Esophagus mucosa (tissue), 1 donor: ENCODE measurements at regions not wholly inside any gene's neighbourhood (a gene's known extent, or its start where the extent isn't known, plus 50 kb on each side); places are given as distances from the start of the nearest gene placed in this dataset.

Experiments
- ATAC-seq: fragments of 200-7000 bp; cut with Tn5 transposase; one replicate; pipeline ENCODE4 v1.9.1; 2020
- donor health status: DM: yes; HTN: yes; CAD: no.

- no peak for ATAC-seq
These were observed 91.5 kb upstream of the PPP2R3A start for GRCh38 chr3:135874035-135874434.

GRCh38 chr3:135878501-135878900 lies 87.0 kb upstream of the PPP2R3A start:
- no peak for ATAC-seq

DNA sequence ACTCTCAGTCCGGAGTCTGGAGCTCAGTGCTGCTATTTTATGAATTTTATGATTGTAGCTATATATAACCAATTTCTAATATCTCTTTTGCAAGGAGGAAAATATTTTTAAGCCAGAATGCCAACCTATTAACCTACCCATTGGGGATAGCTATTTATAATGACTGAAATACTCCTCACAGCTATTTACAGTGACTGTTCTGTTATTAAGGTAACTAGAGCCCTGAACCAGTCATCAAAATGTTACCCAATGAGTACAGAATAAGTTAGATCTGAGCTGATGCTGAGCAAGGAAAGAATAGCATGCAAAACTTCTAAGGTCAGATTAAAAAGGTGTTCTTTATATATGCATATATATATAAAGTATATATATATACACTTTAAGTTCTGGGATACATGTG lies 79.6 kb upstream of the PPP2R3A start:
- ATAC-seq = no peak

DNA sequence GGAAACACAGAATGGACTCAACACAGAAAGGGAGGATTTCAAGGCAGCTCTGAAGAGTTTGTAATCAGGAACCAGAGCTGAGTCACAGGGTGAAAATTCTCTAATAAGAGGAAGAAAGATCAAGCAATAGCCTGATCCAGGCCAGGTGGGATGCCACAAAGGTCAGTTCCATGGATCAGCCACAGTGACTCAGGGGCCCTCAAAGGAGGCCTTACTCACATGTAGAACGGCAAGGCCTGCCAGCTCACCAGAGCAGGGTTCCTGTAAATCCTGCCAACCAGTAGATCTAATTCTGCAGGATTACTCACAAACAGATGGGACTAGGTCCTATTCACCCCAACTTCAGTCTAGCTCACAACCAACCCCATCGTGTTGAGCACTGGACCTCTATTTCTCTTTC lies 78.3 kb upstream of the PPP2R3A start:
- peak; percentile 47 for ATAC-seq

DNA sequence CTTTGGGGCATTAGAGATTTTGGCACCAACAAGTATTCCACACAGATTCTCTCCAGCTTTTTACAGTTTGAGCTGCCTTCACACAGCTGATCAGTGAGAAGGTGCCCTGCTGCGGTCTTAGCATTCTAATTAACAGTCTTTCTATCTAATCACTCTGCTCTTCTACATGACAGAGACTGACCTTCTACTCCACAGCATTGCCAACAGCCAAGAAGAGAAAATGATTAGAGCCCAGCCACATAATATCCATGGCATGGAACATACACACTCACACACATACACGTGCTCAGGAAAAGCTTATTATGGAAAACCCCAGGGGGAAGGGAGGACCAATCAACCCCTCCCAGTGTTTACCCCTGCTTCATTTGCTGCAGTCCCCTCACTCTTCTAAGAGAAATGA lies 76.1 kb upstream of the PPP2R3A start:
- no peak for ATAC-seq

DNA sequence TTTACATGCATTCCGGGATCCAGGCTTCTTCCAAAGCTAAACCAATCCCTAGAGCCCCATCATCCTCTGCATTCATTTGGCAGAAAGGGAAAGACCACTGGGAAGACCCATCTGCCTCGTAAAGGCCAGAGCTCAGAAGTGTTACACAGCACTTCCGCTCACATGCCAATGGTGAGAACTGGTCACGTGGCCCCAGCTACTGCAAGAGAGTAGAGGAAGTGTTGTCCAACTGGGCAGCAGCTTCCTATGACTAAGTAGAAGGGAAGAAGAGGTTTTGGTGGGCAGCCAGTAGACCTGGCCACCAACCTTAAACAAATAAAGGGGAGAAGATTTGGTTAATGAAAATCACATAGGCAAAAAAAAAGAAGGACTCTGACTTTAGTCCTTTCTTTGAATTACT lies 74.4 kb upstream of the PPP2R3A start:
- ATAC-seq = no peak

GRCh38 chr3:135895106-135895733 lies 70.3 kb upstream of the PPP2R3A start:
- ATAC-seq = peak; percentile 85

DNA sequence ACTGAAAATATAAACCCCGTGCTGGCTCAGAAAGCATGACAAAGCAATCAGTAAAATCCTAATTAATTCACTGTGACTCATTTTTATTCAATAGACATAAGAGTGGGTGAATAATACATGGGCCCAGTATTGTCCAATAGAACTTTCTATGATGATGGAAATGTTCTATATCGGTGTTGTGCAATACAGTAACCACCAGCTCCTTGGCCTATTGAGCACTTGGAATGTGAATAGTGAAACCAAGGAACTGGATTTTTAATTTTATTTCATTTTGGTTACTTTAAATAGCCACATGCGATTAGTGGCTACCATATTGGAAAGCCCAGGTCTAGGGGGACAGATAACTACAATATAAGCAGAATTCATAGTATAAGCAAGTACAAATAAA lies 69.8 kb upstream of the PPP2R3A start:
- peak; percentile 91 for ATAC-seq

- no peak for ATAC-seq
These were observed 68.9 kb upstream of the PPP2R3A start for GRCh38 chr3:135896613-135897012.

DNA sequence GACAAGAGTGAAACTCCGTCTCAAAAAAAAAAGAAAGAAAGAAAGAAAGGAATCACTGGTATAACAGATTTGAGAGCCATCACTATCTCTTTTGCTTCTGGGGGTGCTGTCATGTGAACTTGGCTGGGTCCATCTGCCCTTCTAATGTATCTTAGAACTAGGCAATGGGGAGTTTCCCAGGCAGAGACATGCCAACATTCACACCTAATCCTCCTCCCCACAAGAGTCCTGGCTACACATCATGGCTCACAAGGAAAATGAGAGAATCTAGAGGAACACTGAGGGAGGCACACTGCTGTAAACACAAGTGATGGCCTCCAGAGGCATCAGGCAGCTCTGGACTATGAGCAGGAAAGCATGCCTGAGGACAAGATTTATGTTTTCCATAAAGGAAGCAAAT lies 67.8 kb upstream of the PPP2R3A start:
- ATAC-seq = no peak

DNA sequence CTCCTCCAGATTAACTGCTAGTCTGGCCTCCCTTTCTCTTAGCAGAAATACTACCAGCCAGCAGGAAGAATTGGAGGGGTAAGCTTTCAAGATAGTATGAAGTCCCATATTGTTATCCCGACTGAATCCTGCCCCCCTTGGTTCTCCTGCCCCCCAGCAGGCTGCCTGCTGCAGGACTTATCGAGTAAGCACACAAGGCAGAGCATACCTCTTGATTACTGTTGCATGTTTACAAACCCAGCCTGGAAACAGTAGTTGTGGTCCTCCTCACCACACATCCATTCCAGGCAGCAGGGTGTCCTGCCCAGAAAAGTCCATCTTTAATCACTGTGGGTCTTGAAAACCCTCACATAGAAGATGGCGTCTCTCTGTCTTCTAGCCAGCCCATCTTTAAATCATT lies 66.8 kb upstream of the PPP2R3A start:
- ATAC-seq = no peak

- no peak for ATAC-seq
These were observed 60.3 kb upstream of the PPP2R3A start for GRCh38 chr3:135905058-135905724.

DNA sequence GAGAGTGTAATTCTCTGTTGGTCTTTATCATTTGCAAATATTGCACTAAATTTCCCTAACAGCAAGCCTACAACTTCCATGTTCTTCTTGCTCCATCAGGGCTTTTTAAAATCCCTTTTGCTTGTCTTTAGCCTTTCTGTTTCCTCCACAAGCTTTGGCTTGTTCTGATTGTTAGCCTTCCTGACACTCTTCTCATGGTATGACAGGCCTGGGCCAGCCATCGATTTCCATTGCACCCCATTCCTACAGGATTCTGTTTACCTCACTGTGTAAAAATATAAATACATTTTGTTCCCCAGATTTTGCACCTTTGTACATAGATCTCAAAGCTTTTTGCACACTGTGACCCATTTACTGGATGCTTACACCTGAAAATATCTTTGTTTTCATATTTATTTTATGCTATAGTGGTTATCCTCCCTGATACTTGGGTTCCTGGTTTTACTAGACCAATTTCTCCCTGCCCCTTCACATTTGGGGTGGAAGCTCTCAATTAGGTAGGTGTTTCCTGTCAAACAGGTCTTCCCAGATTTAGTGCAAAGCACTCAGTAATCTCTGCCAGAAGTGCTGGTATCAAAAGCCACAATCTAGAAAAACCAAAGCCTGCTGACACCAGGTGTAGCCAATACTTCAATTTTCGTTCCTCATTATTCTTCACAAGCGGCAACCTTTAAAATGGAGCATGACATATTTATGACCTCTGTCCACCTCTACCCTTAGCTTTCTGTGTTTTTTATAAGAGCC lies 57.9 kb upstream of the PPP2R3A start:
- peak; percentile 70 for ATAC-seq

GRCh38 chr3:135908225-135908624 lies 57.3 kb upstream of the PPP2R3A start:
- peak; percentile 99 for ATAC-seq

DNA sequence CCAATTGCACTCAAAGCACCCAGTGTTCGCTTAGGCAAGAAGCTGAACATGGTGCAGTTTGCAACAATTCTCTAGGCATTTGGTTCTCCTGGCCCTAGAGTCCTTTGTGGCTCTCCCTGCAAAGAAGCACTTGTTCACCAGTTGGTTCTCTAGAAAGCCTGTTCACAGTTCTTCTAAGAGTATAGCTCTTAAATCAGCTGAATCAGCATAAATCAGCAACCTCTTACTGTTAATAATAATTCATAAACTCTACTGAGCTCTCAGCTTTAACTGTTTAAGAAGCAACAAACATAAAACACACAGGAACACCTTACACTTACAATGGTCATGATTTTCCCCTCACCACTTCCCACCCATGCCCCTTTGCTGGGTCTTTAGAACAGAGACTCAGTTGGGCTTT lies 56.8 kb upstream of the PPP2R3A start:
- ATAC-seq = no peak

DNA sequence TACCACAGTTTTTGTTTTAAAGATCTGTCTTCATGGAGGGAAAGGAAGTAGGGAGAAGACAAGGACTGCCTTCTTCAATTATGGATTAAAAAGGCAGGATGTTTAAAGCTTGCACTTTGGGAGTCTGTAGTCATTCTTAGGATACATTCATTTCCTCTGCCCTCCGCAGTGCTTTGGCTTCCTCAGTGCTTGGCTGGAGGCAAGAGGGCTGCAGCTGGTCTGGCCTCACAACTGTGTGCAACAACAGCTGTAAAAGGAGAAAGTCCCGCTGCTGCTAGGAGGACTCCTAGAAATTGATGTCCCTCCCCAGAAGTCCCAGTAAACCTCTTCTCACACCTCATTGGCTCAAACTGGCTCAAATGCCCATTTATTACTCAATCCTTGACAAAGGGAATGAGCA lies 54.4 kb upstream of the PPP2R3A start:
- ATAC-seq = no peak

GRCh38 chr3:135915206-135915605 lies 50.3 kb upstream of the PPP2R3A start:
- ATAC-seq = peak; percentile 64
